Colon (tissue), 2 donors: ENCODE measurements at regions not wholly inside any gene's neighbourhood (a gene's known extent, or its start where the extent isn't known, plus 50 kb on each side); places are given as distances from the start of the nearest gene placed in this dataset.

ENCODE experiments used
- FAIRE-seq: peaks from 2 replicates; lab custom pipeline; 2012; peaks lifted over from hg19 to GRCh38; lab: Jason Lieb, UNC
- donor health status: control.
- donor health status: control.

GRCh38 chr19:28840891-28841290, 372.1 kb downstream of the UQCRFS1 start:
- no peak for FAIRE-seq

- no peak for FAIRE-seq
Measured at GRCh38 chr19:28839455-28839854, 373.5 kb downstream of the UQCRFS1 start.

GRCh38 chr19:28838909-28839308, 374.0 kb downstream of the UQCRFS1 start:
- FAIRE-seq: no peak

DNA sequence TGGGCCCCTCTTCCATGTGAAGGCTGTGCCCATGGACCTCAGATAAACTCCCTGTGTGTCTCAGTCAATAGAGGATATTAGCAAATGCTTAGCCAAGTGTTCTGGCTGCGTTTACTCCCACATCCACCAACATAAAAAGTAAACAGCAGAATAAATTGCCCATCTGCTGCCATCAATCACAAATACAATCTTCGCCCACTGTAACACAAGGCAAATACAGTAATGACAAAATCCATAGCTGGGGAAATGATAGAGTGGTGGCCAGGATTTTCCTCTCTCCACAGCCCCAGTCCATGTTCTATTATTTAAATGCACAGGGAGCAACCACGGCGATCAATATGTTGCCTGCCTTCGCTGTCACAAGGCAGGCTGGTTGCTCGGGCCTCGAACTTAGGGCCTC, 376.5 kb downstream of the UQCRFS1 start:
- no peak for FAIRE-seq

DNA sequence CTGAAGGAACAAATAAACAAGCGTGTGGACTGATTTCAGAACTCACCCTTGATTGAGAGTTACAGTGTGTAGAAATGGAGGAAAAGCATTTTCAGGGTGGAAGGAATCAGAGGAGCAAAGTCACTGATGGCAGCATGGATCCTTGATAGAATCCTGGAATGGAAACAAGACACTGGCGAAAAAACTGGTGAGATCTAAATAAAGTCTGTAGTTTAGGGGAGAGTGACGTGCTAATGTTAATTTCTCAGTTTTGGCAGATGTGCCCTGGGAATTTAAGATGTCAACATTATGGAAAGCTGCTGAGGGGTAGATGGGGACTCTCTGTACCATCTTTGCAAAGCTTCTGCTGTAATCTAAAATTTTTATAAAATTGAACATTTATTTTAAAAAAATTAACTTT, 378.0 kb downstream of the UQCRFS1 start:
- no peak for FAIRE-seq

GRCh38 chr19:28831462-28831861, 381.5 kb downstream of the UQCRFS1 start:
- no peak for FAIRE-seq

DNA sequence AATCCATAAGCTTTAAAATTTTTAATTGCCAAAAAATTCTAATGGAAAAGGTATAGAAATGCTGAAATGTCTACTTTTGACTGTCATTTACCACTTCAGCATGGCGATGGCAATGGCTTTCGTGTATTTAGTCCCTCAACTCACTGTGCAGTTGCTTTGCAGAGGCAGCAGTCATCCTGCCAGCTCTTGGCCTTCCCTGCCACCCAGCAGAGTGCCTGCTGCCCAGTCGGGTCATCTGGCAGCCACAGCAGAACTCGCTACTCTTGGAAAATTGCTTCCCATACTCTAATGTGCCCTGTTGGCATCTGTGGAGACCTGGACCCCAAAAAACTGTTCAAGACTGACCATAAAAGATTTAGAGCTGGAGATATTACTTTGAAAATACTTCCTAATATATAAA, 383.2 kb downstream of the UQCRFS1 start:
- no peak for FAIRE-seq

- FAIRE-seq: no peak
Measured at GRCh38 chr19:28829359-28829758, 383.6 kb downstream of the UQCRFS1 start.

DNA sequence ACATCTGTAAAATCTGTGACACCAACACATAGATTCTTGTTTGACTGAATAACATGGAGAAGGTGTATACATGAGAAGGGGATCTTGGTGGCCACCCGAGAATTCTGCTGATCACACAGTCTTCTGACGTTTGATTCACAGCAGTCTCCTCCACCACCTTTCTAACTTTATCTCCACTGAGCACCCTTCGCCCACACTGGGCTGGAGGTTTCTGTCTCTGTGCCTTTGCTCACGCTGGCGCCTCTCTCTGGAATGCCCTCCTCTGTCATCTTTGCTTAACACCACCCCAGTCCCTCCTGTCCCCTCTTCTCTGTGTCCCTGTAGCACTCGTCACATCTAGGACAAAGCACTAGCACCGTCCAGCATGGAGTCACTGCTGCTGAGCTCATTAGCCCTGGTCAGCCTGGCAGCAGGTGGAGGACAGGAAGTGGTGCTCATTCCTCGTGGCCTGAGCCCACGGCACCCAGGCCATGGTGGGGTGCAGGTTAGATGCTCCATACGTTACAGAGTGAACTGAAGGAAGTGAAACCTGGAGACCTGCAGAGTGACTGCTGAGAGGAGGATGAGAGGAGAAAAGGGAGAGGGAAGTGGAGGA, 384.6 kb downstream of the UQCRFS1 start:
- no peak for FAIRE-seq

GRCh38 chr19:28827382-28827781, 385.6 kb downstream of the UQCRFS1 start:
- no peak for FAIRE-seq

DNA sequence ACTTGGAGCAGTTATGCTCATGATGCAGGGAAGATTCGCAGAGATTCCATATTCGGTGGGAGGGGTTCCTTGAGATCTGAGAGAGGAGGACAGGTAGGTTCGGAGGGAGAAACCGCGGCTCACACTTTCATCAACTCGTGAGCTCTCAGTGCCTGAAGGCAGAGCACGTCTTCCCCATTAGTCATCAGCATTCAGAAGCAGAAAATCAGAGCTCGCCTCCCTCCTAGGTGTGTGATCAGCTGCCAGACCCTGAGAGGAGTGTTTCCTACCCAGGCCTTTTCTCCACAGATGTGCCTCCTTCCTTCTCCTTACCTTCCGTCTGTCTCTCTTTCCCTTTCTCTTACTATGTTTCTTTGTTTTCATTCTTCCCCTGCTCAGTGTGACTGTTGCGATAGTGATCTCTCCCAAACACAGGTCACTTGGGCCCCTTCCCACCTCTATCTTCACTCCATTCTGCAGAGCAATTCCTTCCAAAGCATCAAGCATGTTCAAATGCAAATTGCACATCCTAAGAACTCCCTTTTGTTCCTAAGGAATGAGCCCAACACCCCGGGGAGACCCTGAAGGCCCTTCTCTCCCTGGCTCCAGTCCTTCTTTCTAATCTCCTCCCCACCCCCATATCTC, 389.5 kb downstream of the UQCRFS1 start:
- FAIRE-seq: no peak

- FAIRE-seq: no peak
Measured at GRCh38 chr19:28820289-28820688, 392.7 kb downstream of the UQCRFS1 start.

GRCh38 chr19:28815257-28815656, 397.7 kb downstream of the UQCRFS1 start:
- FAIRE-seq: no peak

DNA sequence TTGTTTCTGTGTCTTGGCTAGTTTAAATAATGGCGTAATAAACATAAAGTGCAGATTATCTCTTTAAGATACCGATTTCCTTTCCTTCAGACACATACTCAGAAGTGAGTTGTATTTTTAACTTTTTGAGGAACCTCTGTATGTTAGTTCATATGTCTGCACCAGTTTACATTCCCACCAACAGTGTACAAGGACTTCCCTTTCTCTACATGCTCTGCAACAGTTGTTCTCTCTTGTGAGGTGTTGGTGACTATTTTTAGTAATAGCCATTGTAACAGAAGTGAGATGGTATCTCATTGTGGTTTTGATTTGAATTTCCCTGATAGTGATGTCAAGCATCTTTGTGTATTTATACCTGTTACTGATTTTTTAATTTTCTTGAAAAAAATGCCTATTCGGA, 418.6 kb downstream of the UQCRFS1 start:
- FAIRE-seq: no peak

GRCh38 chr19:28793391-28794168, 419.4 kb downstream of the UQCRFS1 start:
- no peak for FAIRE-seq

DNA sequence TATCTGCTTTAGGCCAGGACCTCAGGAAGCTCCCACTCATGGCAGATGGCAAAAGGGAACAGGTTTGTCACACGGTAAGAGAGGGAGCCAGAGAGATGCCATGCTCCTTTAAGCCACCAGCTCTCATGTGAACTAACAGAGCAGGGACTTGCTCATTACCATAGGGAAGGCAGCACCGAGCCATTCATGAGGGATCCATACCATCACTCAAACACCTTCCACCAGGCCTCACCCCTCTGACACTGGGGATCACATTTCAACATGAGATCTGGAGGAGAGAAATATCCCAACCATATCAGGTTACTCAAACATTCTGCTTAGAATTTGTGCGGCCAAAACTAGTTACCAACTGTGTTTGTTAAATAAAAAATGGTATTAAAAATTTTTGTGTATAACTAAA, 427.0 kb downstream of the UQCRFS1 start:
- no peak for FAIRE-seq

GRCh38 chr19:28764066-28764465, 448.9 kb downstream of the UQCRFS1 start:
- FAIRE-seq: no peak

DNA sequence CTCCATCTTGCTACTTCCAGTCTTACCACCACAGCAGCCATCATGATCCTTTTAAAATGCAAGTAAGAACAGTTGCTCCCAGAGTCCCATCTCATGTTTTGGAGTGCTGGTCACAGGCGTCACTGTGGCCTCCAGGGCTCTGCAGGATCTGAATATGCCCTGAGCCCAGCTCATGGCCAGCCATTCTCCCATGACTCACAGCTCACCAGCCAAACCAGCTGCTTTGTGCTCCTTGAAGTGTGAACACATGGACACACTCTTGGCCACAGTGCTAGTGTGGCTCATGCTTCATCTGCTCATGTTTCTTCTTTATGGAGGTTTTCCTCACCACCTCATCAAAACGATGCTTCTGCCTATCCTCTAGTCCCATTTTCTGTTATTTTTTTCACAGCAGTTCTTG, 466.5 kb downstream of the UQCRFS1 start:
- FAIRE-seq: no peak

DNA sequence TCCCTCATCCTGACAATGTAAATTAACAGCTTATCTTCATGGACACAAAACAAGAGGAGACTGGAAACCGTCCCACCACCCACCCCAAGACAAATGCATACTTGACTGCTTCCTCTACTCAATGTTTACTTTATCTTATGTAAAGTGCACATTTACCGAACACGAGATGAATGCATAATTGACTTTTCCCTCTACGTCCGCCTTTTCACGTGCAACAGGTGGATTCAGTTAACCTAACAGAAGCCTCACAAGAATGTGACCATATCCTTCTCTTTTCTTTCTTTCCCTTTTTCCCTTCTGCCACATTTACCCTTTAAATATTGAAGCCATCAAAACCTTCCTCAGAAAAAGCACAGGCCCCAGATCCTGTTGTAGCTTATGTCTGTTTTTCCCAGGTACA, 468.0 kb downstream of the UQCRFS1 start:
- FAIRE-seq: no peak

GRCh38 chr19:28744014-28744413, 468.9 kb downstream of the UQCRFS1 start:
- FAIRE-seq: no peak

DNA sequence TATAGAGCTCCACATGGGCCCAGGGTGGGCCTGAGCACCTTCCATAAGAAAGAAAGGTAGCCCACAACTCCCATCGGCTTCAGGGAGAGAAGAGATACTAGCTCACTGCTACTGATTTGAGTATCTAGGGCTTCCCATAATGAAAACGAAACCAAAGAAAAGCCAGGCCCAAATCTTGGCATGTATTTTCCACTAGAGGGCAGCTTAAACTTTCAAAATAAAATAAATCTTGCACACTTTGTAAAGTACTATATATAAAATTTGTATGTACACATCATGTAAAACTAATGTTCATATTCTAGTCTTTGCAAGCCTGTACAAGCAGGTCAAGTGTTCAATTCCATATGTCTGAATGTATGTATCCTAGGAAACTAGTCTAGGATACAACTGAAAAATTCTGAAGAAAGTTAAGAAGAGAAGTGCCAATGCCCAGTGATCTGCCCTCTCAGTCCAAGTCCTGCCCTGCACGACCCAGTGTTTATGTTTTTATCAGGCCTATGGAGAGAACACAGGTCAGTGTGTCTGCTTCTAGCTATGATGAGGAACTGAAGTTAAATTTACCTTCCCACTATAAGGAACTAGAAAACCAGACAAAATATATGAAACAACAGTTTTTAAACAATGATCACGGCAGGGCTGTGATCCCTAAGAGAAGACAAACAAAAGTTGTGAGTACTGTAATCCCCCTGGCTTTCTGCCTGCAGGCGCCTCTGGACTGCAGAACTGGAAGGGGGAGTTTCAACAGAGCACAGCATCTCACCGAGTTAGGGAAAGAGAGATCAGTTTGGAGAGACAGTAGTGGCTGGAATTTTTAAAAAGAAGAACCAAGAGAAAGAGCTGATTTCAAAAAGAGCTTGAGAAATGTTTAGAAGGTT, 475.7 kb downstream of the UQCRFS1 start:
- no peak for FAIRE-seq

- no peak for FAIRE-seq
Measured at GRCh38 chr19:28736528-28736927, 476.4 kb downstream of the UQCRFS1 start.

DNA sequence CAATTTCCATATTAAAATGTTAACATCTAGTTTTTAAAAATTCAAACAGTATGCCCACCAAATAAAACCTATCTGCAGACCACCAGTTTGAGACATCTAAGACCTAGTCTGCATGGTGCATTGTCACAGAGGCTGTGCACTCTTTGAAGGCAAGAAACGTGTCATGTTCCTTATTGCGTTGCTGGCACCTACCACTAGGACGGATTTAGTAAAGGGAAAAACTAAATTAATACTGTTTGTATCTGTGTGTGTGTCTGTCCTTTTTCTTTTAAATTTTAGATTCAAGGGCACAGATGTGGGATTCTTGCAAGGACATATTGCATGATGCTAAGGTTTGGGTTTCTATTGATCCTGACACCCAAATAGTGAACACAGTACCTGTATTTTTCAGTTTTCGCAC, 481.4 kb downstream of the UQCRFS1 start:
- no peak for FAIRE-seq
